H9 (cell line): ENCODE measurements at regions not wholly inside any gene's neighbourhood (a gene's known extent, or its start where the extent isn't known, plus 50 kb on each side); places are given as distances from the start of the nearest gene placed in this dataset.
A peak's percentile ranks its signal among the peaks of the same experiment; 100 is the strongest.

ENCODE experiments used
- DNase-seq: peaks from one replicate; pipeline ENCODE4 v3.0.0-alpha.2; 2017
- H2AFZ ChIP-seq: one replicate; pipeline ENCODE4 v1.6.1; 2013; ENCODE audit warnings: mild to moderate bottlenecking, low read length, control low read depth, moderate library complexity
- H2AK5ac ChIP-seq: 2 replicates; pipeline ENCODE4 v1.6.1; 2013; ENCODE audit warnings: low read length, control low read depth, mixed read lengths; ENCODE audit not compliant: insufficient read length
- H2BK120ac ChIP-seq: one replicate; pipeline ENCODE4 v1.6.1; 2013; ENCODE audit warnings: low read depth, mild to moderate bottlenecking, low read length, control low read depth, inconsistent platforms; ENCODE audit not compliant: poor library complexity, severe bottlenecking
- H2BK12ac ChIP-seq: 2 replicates; pipeline ENCODE4 v1.6.1; 2013; ENCODE audit warnings: low read length, control low read depth, mixed read lengths, low read depth; ENCODE audit not compliant: insufficient read length
- H2BK15ac ChIP-seq: 2 replicates; pipeline ENCODE4 v1.6.1; 2013; ENCODE audit warnings: low read depth, low read length, control low read depth
- H2BK20ac ChIP-seq: one replicate; pipeline ENCODE4 v1.6.1; 2013; ENCODE audit warnings: low read depth, mild to moderate bottlenecking, low read length, control low read depth, inconsistent platforms; ENCODE audit not compliant: poor library complexity, severe bottlenecking
- H2BK5ac ChIP-seq: 2 replicates; pipeline ENCODE4 v1.6.1; 2013; ENCODE audit warnings: low read length, control low read depth, mixed read lengths; ENCODE audit not compliant: insufficient read length
- H3K14ac ChIP-seq: 2 replicates; pipeline ENCODE4 v1.6.1; 2013; ENCODE audit warnings: low read length, control low read depth; ENCODE audit not compliant: insufficient read depth
- H3K18ac ChIP-seq: 2 replicates; pipeline ENCODE4 v1.6.1; 2013; ENCODE audit warnings: low read depth, mild to moderate bottlenecking, mixed read lengths, low read length, control low read depth; ENCODE audit not compliant: insufficient read length
- H3K23ac ChIP-seq: 2 replicates; pipeline ENCODE4 v1.6.1; 2013; ENCODE audit warnings: low read length, control low read depth, mixed read lengths, low read depth; ENCODE audit not compliant: insufficient read length
- H3K23me2 ChIP-seq: 2 replicates; pipeline ENCODE4 v1.6.1; 2013; ENCODE audit warnings: low read depth, mild to moderate bottlenecking, mixed read lengths, low read length, control low read depth; ENCODE audit not compliant: insufficient read length, poor library complexity, severe bottlenecking
- H3K27ac ChIP-seq: 2 replicates; pipeline ENCODE4 v1.5.1; 2013; ENCODE audit warnings: low read length, control low read depth, mixed read lengths, low read depth; ENCODE audit not compliant: insufficient read length
- H3K27me3 ChIP-seq: 2 replicates; pipeline ENCODE4 v1.6.1; 2013; ENCODE audit warnings: low read length, control low read depth, inconsistent platforms; ENCODE audit not compliant: insufficient read depth
- H3K4ac ChIP-seq: 2 replicates; pipeline ENCODE4 v1.6.1; 2013; ENCODE audit warnings: low read depth, mild to moderate bottlenecking, control low read depth, inconsistent platforms, low read length, moderate library complexity
- H3K4me1 ChIP-seq: 2 replicates; pipeline ENCODE4 v1.6.1; 2013; ENCODE audit warnings: low read length, control low read depth, inconsistent platforms; ENCODE audit not compliant: insufficient read depth
- H3K4me2 ChIP-seq: 2 replicates; pipeline ENCODE4 v1.6.1; 2013; ENCODE audit warnings: low read length, control low read depth, mixed read lengths; ENCODE audit not compliant: insufficient read length, insufficient read depth
- H3K56ac ChIP-seq: 2 replicates; pipeline ENCODE4 v1.6.1; 2013; ENCODE audit warnings: low read depth, mild to moderate bottlenecking, mixed read lengths, low read length, control low read depth; ENCODE audit not compliant: insufficient read length
- H3K79me1 ChIP-seq: 2 replicates; pipeline ENCODE4 v1.6.1; 2013; ENCODE audit warnings: low read depth, mild to moderate bottlenecking, moderate library complexity, low read length, control low read depth, inconsistent platforms; ENCODE audit not compliant: insufficient read depth, poor library complexity, severe bottlenecking
- H3K79me2 ChIP-seq: 2 replicates; pipeline ENCODE4 v1.6.1; 2013; ENCODE audit warnings: low read length, control low read depth, inconsistent platforms; ENCODE audit not compliant: insufficient read depth
- H3K9ac ChIP-seq: 2 replicates; pipeline ENCODE4 v1.6.1; 2013; ENCODE audit warnings: low read length, control low read depth, mixed read lengths; ENCODE audit not compliant: insufficient read length; ENCODE audit errors: extremely low read depth
- H3K9me3 ChIP-seq: one replicate; pipeline ENCODE4 v1.6.1; 2013; ENCODE audit warnings: low read depth, low read length, inconsistent platforms; ENCODE audit not compliant: control insufficient read depth
- H3T11ph ChIP-seq: one replicate; pipeline ENCODE4 v1.6.1; 2013; ENCODE audit warnings: mild to moderate bottlenecking, low read length, control low read depth, inconsistent platforms
- H4K20me1 ChIP-seq: one replicate; pipeline ENCODE4 v1.6.1; 2013; ENCODE audit not compliant: control insufficient read depth, insufficient read length, insufficient read depth
- H4K5ac ChIP-seq: 2 replicates; pipeline ENCODE4 v1.6.1; 2013; ENCODE audit warnings: low read depth, mild to moderate bottlenecking, mixed read lengths, low read length, control low read depth; ENCODE audit not compliant: insufficient read length
- H4K8ac ChIP-seq: replicated peaks from 2 replicates; pipeline ENCODE4 v1.6.1; 2013; ENCODE audit warnings: low read length, control low read depth, mixed read lengths, low read depth; ENCODE audit not compliant: insufficient read length
- H4K91ac ChIP-seq: 2 replicates; pipeline ENCODE4 v1.6.1; 2013; ENCODE audit warnings: low read depth, mild to moderate bottlenecking, moderate library complexity, mixed read lengths, low read length, control low read depth; ENCODE audit not compliant: insufficient read length
- H3K27ac Mint-ChIP-seq, 3 experiments: 2 replicates in 2 of 3; 3 replicates in 1 of 3; pipeline ENCODE4 v1.8.0; 2020 to 2021; ENCODE audit warnings: mixed read lengths in 3 of 3, mild to moderate bottlenecking in 1 of 3, moderate library complexity in 1 of 3
- H3K27me3 Mint-ChIP-seq: 2 replicates; pipeline ENCODE4 v1.8.0; 2021; ENCODE audit warnings: low read depth, mild to moderate bottlenecking, moderate library complexity, mixed read lengths
- H3K36me3 Mint-ChIP-seq, 3 experiments: 2 replicates in 2 of 3; 3 replicates in 1 of 3; pipeline ENCODE4 v1.8.0; 2020 to 2021; ENCODE audit warnings: low read depth in 3 of 3, mixed read lengths in 3 of 3; ENCODE audit not compliant: insufficient read depth in 1 of 3
- H3K4me1 Mint-ChIP-seq, 2 experiments: 2 replicates each; pipeline ENCODE4 v1.8.0; 2020; ENCODE audit warnings: mixed read lengths in 2 of 2
- H3K4me3 Mint-ChIP-seq, 2 experiments: 2 replicates in 1 of 2; 3 replicates in 1 of 2; pipeline ENCODE4 v1.8.0; 2020 to 2021; ENCODE audit warnings: mild to moderate bottlenecking in 2 of 2, mixed read lengths in 2 of 2, moderate library complexity in 1 of 2
- H3K9me3 Mint-ChIP-seq, 2 experiments: 2 replicates in 1 of 2; 3 replicates in 1 of 2; pipeline ENCODE4 v1.8.0; 2020; ENCODE audit warnings: mild to moderate bottlenecking in 2 of 2, mixed read lengths in 2 of 2, moderate library complexity in 1 of 2
- CTCF ChIP-seq: fragments of 200-600 bp; sonication (generic); conservative IDR thresholded peaks from 3 replicates; pipeline ENCODE4 v1.8.0; 2021; ENCODE audit warnings: antibody characterized with exemption, mild to moderate bottlenecking
- WGBS: extraction: QIAGEN DNeasy Blood & Tissue Kit; methylation state at CpG from one replicate; pipeline ENCODE4 v1.1.7; 2013; ENCODE audit warnings: missing lambda C conversion rate, low lambda C conversion rate, mixed read lengths; ENCODE audit not compliant: insufficient read length; ENCODE audit errors: extremely low coverage; 5-methylcytosine and 5-hydroxymethylcytosine counted together

- Histone ChIP-seq H3K79me2 (no peaks in the 10 kb centered on the region), H3K23me2 (no peaks in the 10 kb centered on the region), H4K5ac (no peak overlapping the region), H4K91ac (no peak overlapping the region), H2AFZ (no peak overlapping the region), H3K27ac (no peak overlapping the region), H2BK12ac (no peak overlapping the region), H4K8ac (no peak overlapping the region), H3K9ac (no peak overlapping the region), H3K9me3 (no peaks in the 10 kb centered on the region), H3K23ac (no peak overlapping the region), H2BK15ac (no peak overlapping the region), H2BK120ac (no peak overlapping the region), H3K27me3 (no peaks in the 10 kb centered on the region), H2AK5ac (no peak overlapping the region), H3K14ac (no peak overlapping the region), H2BK5ac (no peak overlapping the region), H3K4me1 (no peaks in the 10 kb centered on the region), H3K18ac (no peak overlapping the region), H2BK20ac (peak overlapping the region; percentile 64), H4K20me1 (no peaks in the 10 kb centered on the region), H3K4ac (no peak overlapping the region), H3K56ac (no peak overlapping the region), H3T11ph (no peak overlapping the region), H3K4me2 (no peak overlapping the region), H3K79me1 (no peaks in the 10 kb centered on the region)
- no peak overlapping the region for H3K4me3 Mint-ChIP-seq
- TF ChIP-seq CTCF: peak; percentile 92
- H3K9me3 Mint-ChIP-seq: no peaks in the 10 kb centered on the region; a peak in 1 of 5 replicates
- no peaks in the 10 kb centered on the region for H3K36me3 Mint-ChIP-seq
- H3K27ac Mint-ChIP-seq: no peak overlapping the region
- no CpG with 5 or more reads among the region's 2 CpGs for WGBS
- H3K4me1 Mint-ChIP-seq: peaks cover 2 to 4% of the 10 kb centered on the region in 2 experiments; a peak in 3 of 4 replicates
- peaks cover 27% of the 10 kb centered on the region for H3K27me3 Mint-ChIP-seq
- DNase-seq: no peak
Observed at GRCh38 chr10:91006001-91006751, 85.3 kb upstream of the ANKRD1 start.
